HEK293 (cell line): ENCODE measurements at regions not wholly inside any gene's neighbourhood (a gene's known extent, or its start where the extent isn't known, plus 50 kb on each side); places are given as distances from the start of the nearest gene placed in this dataset.

Experiments
- EGR2 ChIP-seq: fragments of 450-650 bp; formaldehyde crosslinking; IDR thresholded peaks from 2 replicates; pipeline ENCODE4 v1.5.1; 2016; ENCODE audit warnings: low read depth, missing biosample characterization, missing genetic modification characterization
- GLIS1 ChIP-seq: fragments of 450-650 bp; formaldehyde crosslinking; IDR thresholded peaks from 2 replicates; pipeline ENCODE4 v1.5.1; 2016; ENCODE audit warnings: missing biosample characterization, missing genetic modification characterization
- KLF1 ChIP-seq: fragments of 450-650 bp; formaldehyde crosslinking; IDR thresholded peaks from 2 replicates; pipeline ENCODE4 v1.5.1; 2016; ENCODE audit warnings: missing biosample characterization, missing genetic modification characterization
- PRDM2 ChIP-seq: fragments of 450-650 bp; formaldehyde crosslinking; IDR thresholded peaks from 2 replicates; pipeline ENCODE4 v1.5.1; 2016; ENCODE audit warnings: missing biosample characterization, missing genetic modification characterization, borderline replicate concordance
- REST ChIP-seq: fragments of 450-650 bp; formaldehyde crosslinking; IDR thresholded peaks from 2 replicates; pipeline ENCODE4 v1.5.1; 2016; ENCODE audit warnings: missing biosample characterization, missing genetic modification characterization
- TRIM28 ChIP-seq: IDR thresholded peaks from 2 replicates; pipeline ENCODE4 v1.6.1; 2011; ENCODE audit warnings: low read length, control low read depth, borderline replicate concordance
- ZFP37 ChIP-seq: fragments of 450-650 bp; formaldehyde crosslinking; IDR thresholded peaks from 2 replicates; pipeline ENCODE4 v1.5.1; 2016; ENCODE audit warnings: missing biosample characterization, missing genetic modification characterization
- ZFP69B ChIP-seq: fragments of 450-650 bp; formaldehyde crosslinking; IDR thresholded peaks from 2 replicates; pipeline ENCODE4 v1.5.1; 2016; ENCODE audit warnings: missing biosample characterization, missing genetic modification characterization
- ZNF146 ChIP-seq: fragments of 450-650 bp; formaldehyde crosslinking; IDR thresholded peaks from 2 replicates; pipeline ENCODE4 v1.5.1; 2016; ENCODE audit warnings: missing biosample characterization, missing genetic modification characterization
- ZNF16 ChIP-seq: fragments of 450-650 bp; formaldehyde crosslinking; IDR thresholded peaks from 2 replicates; pipeline ENCODE4 v1.5.1; 2016; ENCODE audit warnings: low read depth, missing biosample characterization, missing genetic modification characterization
- ZNF184 ChIP-seq: fragments of 450-650 bp; IDR thresholded peaks from 2 replicates; pipeline ENCODE4 v1.5.1; 2018; ENCODE audit warnings: missing biosample characterization, mild to moderate bottlenecking, missing genetic modification characterization
- ZNF223 ChIP-seq: fragments of 450-650 bp; formaldehyde crosslinking; IDR thresholded peaks from 2 replicates; pipeline ENCODE4 v1.5.1; 2016; ENCODE audit warnings: missing biosample characterization, missing genetic modification characterization
- ZNF311 ChIP-seq: fragments of 450-650 bp; formaldehyde crosslinking; IDR thresholded peaks from 2 replicates; pipeline ENCODE4 v1.5.1; 2017; ENCODE audit warnings: missing biosample characterization, missing genetic modification characterization, borderline replicate concordance
- ZNF324 ChIP-seq: fragments of 450-650 bp; formaldehyde crosslinking; IDR thresholded peaks from 2 replicates; pipeline ENCODE4 v1.5.1; 2016; ENCODE audit warnings: missing biosample characterization, missing genetic modification characterization
- ZNF335 ChIP-seq: fragments of 450-650 bp; formaldehyde crosslinking; conservative IDR thresholded peaks from 2 replicates; pipeline ENCODE4 v1.5.1; 2016; ENCODE audit warnings: missing biosample characterization, missing genetic modification characterization
- ZNF350 ChIP-seq: fragments of 450-650 bp; formaldehyde crosslinking; IDR thresholded peaks from 2 replicates; pipeline ENCODE4 v1.5.0; 2017; ENCODE audit warnings: missing biosample characterization, mild to moderate bottlenecking, missing genetic modification characterization
- ZNF391 ChIP-seq: fragments of 450-650 bp; formaldehyde crosslinking; IDR thresholded peaks from 2 replicates; pipeline ENCODE4 v1.5.1; 2016; ENCODE audit warnings: low read depth, missing biosample characterization, missing genetic modification characterization, borderline replicate concordance
- ZNF473 ChIP-seq: fragments of 450-650 bp; formaldehyde crosslinking; IDR thresholded peaks from 2 replicates; pipeline ENCODE4 v1.5.1; 2017; ENCODE audit warnings: missing biosample characterization, missing genetic modification characterization
- ZNF558 ChIP-seq: fragments of 450-650 bp; formaldehyde crosslinking; IDR thresholded peaks from 2 replicates; pipeline ENCODE4 v1.5.1; 2016; ENCODE audit warnings: missing biosample characterization, missing genetic modification characterization
- ZNF560 ChIP-seq: fragments of 450-650 bp; formaldehyde crosslinking; IDR thresholded peaks from 2 replicates; pipeline ENCODE4 v1.5.1; 2017; ENCODE audit warnings: missing biosample characterization, missing genetic modification characterization, borderline replicate concordance
- ZNF645 ChIP-seq: fragments of 450-650 bp; formaldehyde crosslinking; IDR thresholded peaks from 2 replicates; pipeline ENCODE4; 2016; ENCODE audit warnings: missing biosample characterization, missing genetic modification characterization
- ZNF692 ChIP-seq: fragments of 450-650 bp; formaldehyde crosslinking; IDR thresholded peaks from 2 replicates; pipeline ENCODE4 v1.5.1; 2016; ENCODE audit warnings: missing biosample characterization, missing genetic modification characterization
- ZNF792 ChIP-seq: fragments of 450-650 bp; formaldehyde crosslinking; IDR thresholded peaks from 2 replicates; pipeline ENCODE4 v1.5.1; 2016; ENCODE audit warnings: missing biosample characterization, missing genetic modification characterization

- no peak for TF ChIP-seq PRDM2 (tag by site-specific recombination)
- TF ChIP-seq ZNF16 (tag by site-specific recombination): no peak
- no peak for TF ChIP-seq REST (tag by site-specific recombination)
- no peak for TF ChIP-seq ZNF645 (tag by site-specific recombination)
- TF ChIP-seq ZNF146: no peak
- TF ChIP-seq ZFP37: no peak
- TF ChIP-seq ZNF692: peak; percentile 62; the same call in 1 of the 2 replicates
- no peak for TF ChIP-seq ZNF558
- no peak for TF ChIP-seq ZNF311 (tag by site-specific recombination)
- TF ChIP-seq ZNF560 (tag by site-specific recombination): no peak
- peak; percentile 94 for TF ChIP-seq ZNF350 (tag by site-specific recombination)
- TF ChIP-seq ZNF223 (tag by site-specific recombination): no peak
- TF ChIP-seq ZNF473 (tag by site-specific recombination): no peak
- TF ChIP-seq KLF1 (tag by site-specific recombination): peak; percentile 68
- peak; percentile 67; the same call in 1 of the 2 replicates for TF ChIP-seq ZFP69B (tag by site-specific recombination)
- peak; percentile 70; the same call in 1 of the 2 replicates for TF ChIP-seq ZNF184
- peak; percentile 30; the same call in 1 of the 2 replicates for TF ChIP-seq TRIM28
- TF ChIP-seq GLIS1: peak; percentile 73
- TF ChIP-seq ZNF792 (tag by site-specific recombination): no peak
- 0 out of 2 replicates have a peak, but pooled peaks have one; percentile 18 for TF ChIP-seq ZNF335 (tag by site-specific recombination)
- no peak for TF ChIP-seq ZNF391
- no peak for TF ChIP-seq ZNF324 (tag by site-specific recombination)
- TF ChIP-seq EGR2 (tag by site-specific recombination): no peak
Observed at GRCh38 chr12:124636138-124636978, 68.9 kb upstream of the NCOR2 start (continued).
